SK-N-MC (cell line): ENCODE measurements at regions not wholly inside any gene's neighbourhood (a gene's known extent, or its start where the extent isn't known, plus 50 kb on each side); places are given as distances from the start of the nearest gene placed in this dataset.

Experiments
- EZH2 ChIP-seq: fragments of 200-600 bp; sonication (generic); IDR thresholded peaks from one replicate; pipeline ENCODE4 v1.6.1; 2017; ENCODE audit warnings: antibody characterized with exemption
- POLR2AphosphoS5 ChIP-seq: IDR thresholded peaks from 2 replicates; pipeline ENCODE4 v1.6.1; 2012; ENCODE audit warnings: mild to moderate bottlenecking, low read depth, low read length, borderline replicate concordance

- no peak for TF ChIP-seq POLR2AphosphoS5
- TF ChIP-seq EZH2, result no peak
These were observed 419.7 kb upstream of the CNTN5 start for GRCh38 chr11:98600786-98601773.
